Activated CD8-positive, alpha-beta memory T cell treated with anti-CD3 and anti-CD28 coated beads, Interleukin-2, amount 50 U/mL, for 48 hours (primary cell): ENCODE measurements at regions not wholly inside any gene's neighbourhood (a gene's known extent, or its start where the extent isn't known, plus 50 kb on each side); places are given as distances from the start of the nearest gene placed in this dataset.

ENCODE experiments used
- DNase-seq: peaks from one replicate; pipeline ENCODE4 v3.0.0-alpha.2; 2020

DNA sequence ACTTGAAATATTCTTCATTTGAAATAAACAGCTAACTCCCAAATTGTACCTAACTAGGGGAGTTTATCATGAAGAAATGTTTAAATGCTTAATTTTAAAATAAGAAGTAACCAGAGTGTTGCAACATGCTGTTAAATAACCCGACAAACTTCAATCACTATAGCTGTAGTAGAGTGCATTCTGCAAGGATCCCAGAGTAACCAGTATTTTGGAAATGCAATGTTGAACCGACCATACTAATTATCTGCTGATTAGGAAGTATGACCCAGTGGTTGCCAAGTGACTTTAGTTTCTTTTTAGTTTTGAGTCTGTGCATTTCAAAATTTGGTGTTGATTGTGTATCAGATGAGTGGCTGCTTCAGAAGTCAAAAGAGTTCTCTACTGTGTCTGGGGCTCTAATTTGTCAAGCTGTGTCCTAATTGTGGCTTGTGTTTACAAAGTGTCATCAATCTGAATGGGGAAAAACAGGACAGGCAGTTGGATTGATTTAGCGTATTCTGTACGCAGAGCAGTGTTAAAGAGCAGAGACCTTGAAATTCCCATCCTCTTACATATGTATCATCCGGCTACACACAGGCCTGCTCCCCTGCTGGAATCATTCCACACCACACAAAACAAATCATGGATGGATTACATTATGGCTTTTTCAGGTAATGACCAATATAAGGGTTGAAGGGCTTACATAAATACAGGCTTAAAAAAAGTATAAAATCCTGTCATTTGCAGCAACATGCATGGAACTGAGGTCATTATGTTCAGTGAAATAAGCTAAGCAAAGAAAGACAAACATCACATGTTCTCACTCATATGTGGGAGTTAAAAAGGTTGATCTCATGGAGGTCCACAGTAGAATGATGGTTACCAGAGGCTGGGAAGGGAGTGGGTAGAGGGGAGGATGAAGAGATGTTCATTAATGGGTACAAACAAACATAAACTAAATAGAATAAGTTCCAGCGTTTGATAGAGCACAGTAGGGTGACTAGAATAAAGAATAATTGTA, 351.5 kb downstream of the KLF12 start:
- DNase-seq: no peak

DNA sequence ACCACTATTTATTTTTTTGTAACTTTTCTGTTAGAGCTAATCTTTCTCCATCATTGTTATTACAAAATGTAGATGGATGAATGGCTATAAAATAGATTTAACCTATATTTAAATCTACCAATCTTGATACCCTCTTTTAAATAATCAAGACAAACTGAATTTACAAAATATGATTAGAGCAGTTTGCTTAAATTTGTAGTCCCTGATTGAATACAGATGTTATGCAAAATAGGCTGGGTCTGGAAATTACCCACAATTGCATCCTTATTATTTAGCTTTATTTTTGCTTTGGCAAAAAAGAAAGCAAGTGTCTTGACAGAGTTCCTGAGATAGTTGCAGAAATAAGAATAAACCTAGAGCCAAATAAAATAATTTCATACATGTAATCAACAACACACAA, 352.8 kb downstream of the KLF12 start:
- no peak for DNase-seq

DNA sequence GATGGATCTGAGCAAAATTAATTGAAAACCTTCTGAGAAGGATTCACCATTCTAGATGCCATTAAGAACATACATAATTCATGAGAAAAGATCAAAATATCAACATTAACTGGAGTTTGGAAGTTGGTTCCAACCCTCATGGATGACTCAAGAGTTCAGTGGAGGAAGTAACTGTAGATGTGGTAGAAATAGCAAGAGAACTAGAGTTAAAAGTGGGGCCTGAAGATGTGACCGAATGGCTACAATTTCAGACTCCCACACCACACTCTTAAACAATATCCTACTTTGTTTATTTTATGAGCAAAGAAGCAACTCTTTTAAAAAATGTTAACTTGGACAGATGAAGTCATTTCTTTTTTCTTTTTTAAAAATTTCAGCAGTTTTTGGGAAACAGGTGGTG, 354.3 kb downstream of the KLF12 start:
- DNase-seq: no peak

DNA sequence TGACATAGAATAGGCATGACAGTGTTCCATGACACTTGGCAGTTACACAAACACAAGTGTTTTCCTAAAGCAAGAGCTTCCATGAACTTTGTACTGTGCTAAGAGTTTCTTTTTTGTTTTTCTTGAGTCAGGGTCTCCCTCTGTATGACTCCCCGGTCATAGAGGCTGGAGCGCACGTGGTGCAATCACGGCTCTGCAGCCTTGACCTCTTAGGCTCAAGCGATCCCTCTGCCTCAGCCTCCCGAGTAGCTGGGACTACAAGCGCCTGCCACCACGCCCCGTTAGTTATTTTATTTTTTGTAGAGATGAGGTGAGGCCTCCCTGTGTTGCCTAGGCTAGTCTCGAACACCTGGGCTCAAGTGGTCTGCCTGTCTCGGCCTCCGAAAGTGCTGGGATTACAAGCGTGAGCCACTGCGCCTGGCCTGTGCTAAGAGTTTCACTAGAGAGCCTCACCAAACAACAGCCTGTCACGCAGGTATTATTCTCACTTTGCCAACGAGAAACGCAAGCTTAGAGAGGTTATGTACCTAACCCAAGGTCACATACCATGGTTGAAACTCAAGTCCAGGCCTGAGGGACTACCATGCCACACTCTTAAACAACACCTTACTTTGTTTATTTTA, 355.9 kb downstream of the KLF12 start:
- DNase-seq: no peak

DNA sequence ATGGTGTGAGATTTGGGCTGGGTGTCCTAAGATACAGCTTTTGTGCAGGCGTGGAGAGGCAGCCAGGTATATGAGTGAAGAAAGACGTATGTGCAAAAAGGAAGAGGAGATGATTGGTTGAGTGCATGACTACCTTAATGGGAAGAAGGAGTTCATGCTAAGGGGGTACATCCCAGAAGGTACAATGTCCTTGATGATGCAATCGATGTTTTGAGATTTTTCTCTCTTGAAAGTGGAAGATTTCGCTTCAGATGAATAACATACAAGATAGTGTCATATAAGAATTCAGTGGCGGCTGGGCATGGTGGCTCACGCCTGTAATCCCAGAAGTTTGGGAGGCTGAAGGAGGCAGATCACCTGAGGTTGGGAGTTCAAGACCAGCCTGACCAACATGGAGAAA, 357.1 kb downstream of the KLF12 start:
- no peak for DNase-seq

DNA sequence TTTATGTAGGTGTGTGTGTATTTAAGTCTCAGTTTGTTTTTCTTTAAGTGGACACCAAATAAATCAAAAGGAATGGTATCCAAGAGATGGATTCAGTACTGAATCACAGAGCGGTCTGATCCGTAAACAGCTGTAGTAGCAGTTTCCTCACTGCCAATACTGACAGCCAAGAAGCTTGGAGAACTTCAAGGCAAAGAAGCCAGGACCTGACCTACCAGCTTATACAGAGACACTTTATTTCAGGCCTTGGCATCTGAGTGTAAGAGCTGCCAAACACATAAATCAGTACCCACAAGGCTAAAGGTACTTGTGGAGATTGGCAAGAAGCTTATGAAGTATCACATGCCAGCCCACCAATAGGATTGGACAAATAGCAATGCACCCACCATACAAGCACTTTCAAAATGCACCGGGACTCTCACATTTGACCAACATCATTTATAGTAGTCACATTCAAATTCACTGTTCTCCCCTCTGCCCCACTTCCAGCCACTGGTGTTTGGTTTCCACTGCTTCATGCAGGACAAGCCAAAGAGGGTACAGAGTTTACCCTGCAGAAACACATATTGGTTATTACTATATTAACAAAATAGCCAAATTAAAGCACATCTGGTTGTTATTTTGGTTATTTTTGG, 357.9 kb downstream of the KLF12 start:
- DNase-seq: no peak

DNA sequence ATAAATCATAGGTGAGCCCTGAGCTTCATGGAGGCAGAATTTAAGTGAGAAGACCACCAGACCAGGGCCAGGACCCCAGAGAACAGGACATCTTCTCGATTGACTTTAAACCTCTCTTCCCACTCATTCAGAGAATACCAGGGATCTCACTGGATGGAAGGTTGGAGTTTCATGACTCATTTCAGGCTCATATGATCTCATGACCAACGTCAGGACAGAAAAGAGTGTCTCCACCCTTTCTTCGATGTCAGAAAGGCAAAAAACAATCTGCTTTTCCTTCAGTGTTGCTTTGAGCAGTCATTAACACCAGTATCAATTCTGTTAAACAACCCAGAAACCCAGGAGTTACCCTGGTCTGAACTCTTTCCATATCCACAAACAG, 361.0 kb downstream of the KLF12 start:
- DNase-seq: no peak

DNA sequence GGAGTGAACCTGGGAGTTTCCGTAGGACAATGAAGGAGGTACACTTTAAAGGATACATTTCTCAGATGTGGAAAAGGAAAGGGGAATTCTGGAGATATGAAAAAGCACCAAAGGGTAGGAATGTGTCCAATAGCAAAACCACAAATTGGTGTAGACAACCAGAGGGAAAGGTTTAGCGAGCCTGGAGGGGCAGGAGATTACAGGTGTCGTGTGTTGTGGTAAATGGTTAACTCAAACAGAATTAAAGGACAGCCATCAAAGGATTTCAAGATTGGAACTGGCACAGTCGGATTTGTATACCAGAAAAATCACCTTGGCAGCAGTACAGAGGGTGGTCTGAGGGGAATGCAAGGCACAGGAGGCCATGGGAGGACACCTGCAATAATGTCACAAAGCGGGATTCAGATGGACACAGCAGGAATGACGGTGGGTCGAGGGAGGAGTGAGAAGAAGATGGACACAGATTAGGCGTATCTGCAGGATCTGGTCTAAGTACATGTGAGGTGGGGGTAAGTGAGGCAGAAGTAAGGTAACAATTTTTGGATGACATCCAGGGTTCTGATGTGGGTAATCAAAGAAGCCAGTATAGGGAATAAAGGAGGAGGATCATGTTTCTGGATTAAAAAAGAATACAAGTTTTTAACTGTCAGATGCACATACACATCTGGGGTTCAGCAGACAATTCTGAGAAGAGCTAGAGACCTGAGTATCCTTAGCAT, 361.6 kb downstream of the KLF12 start:
- DNase-seq: no peak

DNA sequence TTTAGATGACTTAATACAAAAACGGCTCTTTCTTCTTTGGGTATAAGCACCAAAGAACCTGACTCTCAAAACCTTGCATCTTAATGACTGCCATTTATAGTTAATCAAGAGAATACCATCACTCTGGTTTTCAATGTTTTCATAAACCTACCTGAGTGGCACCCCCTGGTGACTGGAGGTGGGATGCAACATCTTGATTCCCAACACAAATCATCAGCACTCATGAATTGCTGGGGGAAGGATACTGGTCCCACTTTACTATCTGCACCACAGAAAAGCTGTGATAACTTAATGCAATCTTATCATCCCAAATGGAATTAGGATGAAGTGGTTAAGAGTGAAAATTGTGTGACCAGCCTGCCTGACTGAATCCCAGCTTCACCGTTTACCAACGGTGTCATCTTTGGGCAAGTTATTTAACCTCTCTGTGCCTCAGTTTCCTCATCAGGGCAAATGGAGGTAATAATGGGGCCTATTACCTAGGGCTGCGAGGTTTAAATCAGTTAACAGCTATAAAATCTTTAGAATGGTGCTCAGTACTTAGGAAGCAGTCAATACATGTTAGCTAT, 366.4 kb downstream of the KLF12 start:
- no peak for DNase-seq

DNA sequence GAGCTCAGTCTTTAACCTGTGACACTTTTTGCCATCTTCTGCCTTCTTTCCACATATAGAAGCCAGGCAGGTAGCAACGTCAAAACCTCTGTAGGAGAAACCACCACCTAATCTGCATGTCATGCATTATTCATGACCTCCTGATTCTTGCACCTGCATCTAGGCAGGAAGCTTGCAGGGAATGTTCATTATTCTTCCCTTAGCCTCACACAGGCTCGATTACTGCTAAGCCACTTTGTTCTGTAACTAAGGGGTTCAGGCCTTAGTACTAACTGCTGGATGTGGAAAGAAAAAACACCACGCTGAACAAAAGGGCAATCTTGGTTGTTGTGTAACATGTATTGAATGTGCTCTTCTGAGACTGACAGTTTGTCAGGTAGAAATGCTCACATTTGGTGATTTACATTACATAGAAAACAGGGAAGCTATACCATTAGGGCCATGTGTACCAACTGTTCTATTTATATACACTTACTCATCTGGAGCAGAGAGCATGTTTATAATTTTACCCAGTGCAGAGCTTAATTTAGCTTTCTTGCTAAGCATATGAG, 366.9 kb downstream of the KLF12 start:
- no peak for DNase-seq

DNA sequence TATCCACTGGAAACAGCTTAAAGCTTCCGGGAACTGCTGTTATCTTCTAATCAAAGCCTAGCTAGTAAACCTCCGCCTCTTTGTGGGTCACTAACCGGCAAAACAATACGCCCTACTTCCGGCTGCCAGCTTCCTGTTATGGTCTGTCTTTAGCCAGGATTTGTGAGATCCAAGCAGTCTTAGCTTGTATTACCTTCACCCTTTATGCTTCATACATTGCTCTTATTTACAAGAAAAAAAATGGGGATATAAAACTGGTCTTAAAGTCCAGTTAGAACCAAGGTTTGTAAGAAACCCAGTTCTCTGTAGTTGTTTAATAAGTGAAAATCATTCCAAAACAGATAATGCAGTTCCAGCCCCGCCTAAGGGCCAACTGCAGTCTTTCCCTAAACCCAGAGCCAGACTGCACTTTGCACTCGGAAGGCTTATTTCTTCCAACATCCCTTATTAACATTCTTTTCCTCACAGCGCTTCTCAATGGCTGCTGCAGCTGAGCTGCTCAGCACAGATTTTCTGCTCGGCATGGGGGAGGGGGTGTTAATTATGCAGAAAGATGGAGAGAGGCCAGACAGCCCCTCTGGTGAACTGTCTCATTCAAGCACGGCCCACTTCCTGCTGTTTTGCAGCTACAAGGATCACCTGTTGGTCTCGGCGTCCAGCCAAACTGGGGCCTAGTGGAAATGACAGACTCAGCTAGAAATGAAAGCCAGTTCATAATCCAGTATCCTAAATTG, 368.4 kb downstream of the KLF12 start:
- peak; percentile 74 for DNase-seq

DNA sequence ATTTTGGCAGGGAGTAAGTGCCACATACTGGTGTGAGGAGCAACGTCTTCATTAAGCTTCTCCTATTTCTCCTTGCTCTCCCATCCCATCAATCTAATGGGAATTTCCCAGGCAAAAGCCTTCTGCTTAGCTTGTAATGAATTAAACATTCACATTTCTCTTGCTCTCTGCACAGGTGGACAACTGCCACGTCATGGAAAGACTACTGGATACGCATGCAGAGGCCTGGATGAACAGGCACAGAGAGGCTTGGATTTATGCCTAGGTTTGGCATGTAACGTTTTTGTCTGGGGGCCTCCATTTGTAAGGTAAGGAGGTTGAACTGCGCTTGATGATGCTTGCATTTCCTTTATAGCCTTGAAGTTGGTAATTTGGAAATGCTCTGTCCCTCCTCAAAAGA, 374.8 kb downstream of the KLF12 start:
- no peak for DNase-seq

DNA sequence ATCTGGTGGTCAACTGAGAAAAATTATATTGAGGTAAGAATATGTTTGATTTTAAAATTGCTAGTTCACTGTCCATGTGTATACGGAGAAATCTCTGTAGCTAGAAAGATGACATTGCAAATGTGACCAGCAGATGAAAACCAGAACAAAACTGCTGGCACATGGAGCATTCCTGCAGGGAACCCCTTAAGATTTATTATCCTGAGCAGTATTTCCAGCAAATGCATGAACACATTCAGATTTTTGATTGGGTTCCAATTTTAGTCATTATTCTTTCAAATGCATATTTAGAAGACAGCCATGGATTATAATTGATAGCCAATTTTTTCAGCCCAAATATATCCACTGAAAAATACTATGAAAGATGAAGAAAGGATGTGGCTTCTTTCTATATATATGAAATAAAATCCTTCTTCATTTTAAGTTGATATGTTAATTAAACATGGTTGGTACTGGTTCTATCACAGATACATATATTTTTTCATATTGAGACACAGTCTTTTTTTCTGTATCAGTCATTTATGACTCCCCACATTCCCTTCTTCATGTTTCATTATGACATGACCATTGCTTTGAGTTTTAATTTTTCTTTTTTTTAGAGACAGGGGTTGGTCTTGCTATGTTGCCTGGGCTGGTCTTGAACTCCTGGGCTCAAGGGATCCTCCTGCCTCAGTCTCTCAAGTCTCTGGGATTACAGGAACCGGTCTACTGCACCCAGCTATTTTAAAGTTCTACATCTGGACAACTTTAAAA, 376.5 kb downstream of the KLF12 start:
- no peak for DNase-seq

DNA sequence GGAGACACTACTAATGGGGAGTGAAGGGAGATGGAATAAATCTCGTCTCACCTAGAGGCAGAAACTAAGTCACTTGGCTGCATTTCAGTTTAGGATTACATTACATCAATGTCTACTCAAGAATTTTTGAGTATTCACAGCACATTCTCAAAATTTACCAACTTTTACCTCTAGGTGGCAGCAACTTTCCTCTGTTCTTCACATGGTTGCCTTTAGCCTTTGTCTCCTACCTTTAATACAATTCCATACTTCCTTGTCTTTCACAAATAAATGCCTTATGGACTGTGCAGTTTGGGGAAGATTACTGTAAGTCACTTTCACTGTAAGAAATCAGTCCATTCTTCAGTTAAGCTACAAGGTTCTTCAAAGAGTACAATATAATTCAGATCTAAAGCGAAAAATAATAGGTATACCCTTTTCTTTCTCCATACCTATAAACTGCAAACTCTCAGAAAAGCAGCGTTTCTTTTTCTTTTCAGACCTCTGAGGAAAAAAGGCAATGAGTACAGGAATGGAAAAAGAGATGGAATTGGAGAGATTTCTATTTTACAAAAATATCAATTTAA, 379.4 kb downstream of the KLF12 start:
- no peak for DNase-seq

DNA sequence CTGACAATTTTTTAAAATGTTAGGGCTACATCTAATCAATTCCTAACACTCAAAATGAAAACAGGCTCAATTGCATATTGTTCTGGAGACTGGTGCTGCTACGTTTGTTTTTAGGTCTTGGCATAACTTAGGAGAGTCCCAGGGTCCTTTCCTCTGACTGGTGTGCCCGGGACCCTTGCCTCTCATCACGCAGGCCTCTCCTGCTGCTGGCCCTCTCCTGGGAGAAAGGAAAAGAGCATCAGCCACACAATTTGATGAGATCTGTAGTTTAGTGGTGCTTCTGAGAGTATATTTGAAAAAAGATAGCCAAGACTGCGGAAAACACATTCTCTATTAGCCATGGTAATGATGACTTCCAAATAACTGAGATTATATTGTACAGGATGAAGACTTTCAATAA, 380.0 kb downstream of the KLF12 start:
- DNase-seq: no peak

DNA sequence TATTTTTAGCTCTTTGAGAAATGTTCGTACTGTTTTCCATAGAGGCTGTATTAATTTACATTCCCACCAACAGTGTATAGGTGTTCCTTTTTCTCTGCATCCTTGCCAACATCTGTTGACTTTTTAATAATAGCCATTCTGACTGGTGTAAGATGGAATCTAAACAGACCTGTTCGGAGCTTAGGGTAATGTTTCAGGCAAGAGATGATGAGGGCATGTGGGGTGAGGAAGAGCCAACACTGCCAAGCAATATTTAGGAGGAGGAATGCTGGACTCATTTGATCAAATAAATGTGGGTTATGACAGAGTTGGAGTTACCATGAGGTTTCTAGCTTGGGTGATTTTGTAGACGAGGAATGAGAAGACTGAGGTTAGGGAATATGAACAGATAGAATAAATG, 382.9 kb downstream of the KLF12 start:
- no peak for DNase-seq

DNA sequence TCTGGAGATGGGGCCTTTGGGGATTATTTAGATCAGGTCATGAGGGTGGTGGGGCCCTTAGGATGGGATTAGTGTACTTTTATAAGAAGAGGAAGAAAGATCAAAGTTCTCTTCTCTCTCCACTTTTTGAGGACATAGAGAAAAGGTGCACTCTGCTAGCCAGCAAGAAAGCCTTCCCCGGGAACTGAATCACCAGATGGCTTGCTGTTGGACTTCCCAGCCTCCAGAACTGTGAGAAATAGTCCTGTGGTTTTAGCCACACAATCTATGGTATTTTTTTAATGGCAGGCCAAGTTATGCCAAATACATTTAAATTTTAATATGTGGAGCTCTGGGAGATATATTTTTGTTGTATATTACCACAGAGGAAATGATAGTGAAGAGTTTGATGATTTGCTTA, 385.8 kb downstream of the KLF12 start:
- no peak for DNase-seq

DNA sequence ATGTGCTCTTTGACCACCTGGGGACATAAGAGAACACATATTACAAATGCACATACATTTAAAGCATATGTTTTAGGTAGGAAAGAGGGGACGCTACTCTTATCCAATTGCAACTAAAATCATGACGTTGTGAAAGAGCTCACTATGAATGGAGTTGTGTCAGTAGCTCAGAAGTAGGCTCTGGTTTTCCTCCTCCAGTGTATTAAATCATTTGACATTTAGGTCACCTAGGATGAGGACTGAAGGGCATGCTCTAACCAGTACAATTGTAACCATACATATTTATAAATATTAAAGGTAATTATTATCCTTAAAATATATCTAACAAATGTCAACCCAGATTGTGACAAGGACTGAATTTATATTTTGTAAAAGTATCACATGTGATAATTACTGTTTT, 389.0 kb downstream of the KLF12 start:
- no peak for DNase-seq

DNA sequence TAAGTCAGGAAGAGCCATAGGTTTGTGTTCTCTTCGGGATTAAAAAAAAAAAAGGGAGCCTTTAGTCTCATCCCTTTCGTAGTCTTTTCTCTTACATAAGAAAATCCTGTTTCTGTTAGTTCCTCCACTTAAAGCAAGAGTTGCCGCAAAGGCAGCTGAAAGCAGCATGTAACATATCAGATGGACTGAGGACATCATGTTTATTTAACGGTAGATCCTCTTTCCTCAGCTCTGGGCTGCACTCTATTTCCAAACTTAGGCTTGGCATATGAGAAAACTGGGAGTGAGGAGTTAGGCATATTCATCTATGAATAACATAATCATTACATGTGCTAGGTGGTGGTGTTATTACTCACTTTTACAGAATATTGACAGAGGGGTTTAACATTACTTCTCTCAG, 391.2 kb downstream of the KLF12 start:
- DNase-seq: no peak

DNA sequence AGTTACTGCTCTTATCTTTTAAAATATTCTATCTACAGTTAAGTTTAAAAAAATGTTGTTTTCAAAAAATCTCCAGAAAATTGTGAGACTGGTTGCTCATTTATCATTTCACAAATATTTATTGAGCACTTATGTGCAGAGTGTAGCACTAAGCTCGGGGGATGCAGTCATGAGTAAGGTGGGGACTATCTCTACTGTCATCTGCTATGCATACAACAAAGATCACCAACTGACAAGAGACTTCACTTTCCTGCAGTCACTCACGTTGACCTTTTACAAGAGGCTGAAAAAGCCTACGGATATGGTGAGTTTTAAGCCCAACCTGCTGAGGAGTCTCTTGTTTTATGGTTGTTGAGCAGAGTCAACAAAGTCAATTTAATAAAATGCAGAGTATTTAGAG, 392.5 kb downstream of the KLF12 start:
- no peak for DNase-seq

DNA sequence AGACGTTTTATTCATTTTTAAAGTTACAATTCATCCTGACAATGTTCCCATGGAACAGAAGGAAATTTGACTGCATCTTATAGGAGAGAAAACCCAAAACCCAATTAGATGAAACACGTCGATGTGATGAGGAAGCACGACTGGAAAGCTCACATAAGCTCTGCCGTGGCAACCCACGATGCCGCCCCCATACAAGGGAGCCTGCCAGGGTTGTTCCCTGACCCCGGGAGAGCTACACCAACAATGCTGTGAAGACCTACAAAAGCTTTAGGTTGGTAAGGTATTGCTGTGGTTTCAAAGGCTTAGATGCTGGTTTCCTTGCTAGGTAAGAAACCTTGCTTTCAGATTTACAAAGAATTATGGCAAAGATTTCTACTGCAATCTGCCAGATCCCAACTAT, 393.1 kb downstream of the KLF12 start:
- no peak for DNase-seq
